B cell (primary cell): ENCODE measurements at regions not wholly inside any gene's neighbourhood (a gene's known extent, or its start where the extent isn't known, plus 50 kb on each side); places are given as distances from the start of the nearest gene placed in this dataset.

Experiments
- EZH2 ChIP-seq: IDR thresholded peaks from 2 replicates; pipeline ENCODE4 v1.6.1; 2012; ENCODE audit warnings: borderline replicate concordance, low read depth, mild to moderate bottlenecking, moderate library complexity, low read length; ENCODE audit not compliant: insufficient read depth, poor library complexity, severe bottlenecking
- TF ChIP-seq, protein P1 (sequence below): fragments of 200-600 bp; IDR thresholded peaks from one replicate; pipeline ENCODE4 v1.8.0; 2022; ENCODE audit warnings: antibody characterized with exemption, mild to moderate bottlenecking

DNA sequence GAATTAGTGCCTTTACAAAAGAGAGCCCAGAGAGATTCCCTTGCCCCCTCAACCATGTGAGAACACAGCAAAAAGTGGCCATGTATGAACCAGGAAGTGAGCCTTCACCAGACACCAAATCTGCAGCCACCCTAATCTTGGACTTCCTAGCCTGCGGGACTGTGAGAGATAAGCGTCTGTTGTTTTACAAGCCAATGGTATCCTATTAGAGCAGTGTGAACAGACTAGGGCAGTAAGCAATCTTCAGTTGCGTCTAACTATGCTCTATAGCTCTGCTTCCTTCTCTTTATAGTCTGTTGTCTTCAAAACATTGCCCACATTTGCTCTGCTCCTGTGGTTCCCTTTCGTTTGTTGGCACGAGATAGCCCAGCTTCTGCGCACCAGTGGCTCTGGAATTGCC, 109.5 kb upstream of the FNDC3A start:
- TF ChIP-seq, protein P1, sequence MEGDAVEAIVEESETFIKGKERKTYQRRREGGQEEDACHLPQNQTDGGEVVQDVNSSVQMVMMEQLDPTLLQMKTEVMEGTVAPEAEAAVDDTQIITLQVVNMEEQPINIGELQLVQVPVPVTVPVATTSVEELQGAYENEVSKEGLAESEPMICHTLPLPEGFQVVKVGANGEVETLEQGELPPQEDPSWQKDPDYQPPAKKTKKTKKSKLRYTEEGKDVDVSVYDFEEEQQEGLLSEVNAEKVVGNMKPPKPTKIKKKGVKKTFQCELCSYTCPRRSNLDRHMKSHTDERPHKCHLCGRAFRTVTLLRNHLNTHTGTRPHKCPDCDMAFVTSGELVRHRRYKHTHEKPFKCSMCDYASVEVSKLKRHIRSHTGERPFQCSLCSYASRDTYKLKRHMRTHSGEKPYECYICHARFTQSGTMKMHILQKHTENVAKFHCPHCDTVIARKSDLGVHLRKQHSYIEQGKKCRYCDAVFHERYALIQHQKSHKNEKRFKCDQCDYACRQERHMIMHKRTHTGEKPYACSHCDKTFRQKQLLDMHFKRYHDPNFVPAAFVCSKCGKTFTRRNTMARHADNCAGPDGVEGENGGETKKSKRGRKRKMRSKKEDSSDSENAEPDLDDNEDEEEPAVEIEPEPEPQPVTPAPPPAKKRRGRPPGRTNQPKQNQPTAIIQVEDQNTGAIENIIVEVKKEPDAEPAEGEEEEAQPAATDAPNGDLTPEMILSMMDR: no peak
- TF ChIP-seq EZH2: no peak
